GM10266 (cell line): ENCODE measurements at regions not wholly inside any gene's neighbourhood (a gene's known extent, or its start where the extent isn't known, plus 50 kb on each side); places are given as distances from the start of the nearest gene placed in this dataset.

Experiments
- DNase-seq: peaks from one replicate; pipeline ENCODE4 v3.0.0; 2012; ENCODE audit errors: extremely low spot score
- CTCF ChIP-seq: IDR thresholded peaks from 2 replicates; pipeline ENCODE4 v1.5.1; 2012; ENCODE audit warnings: mild to moderate bottlenecking, low read depth; ENCODE audit not compliant: control insufficient read depth, insufficient read depth; ENCODE audit errors: missing control alignments

- no peak for TF ChIP-seq CTCF
- peak; percentile 37 for DNase-seq
Measured at GRCh38 chr11:86176165-86176884, 68.2 kb upstream of the EED start.

- no peak for DNase-seq
- TF ChIP-seq CTCF: no peak
Measured at GRCh38 chr11:86175626-86176025, 68.9 kb upstream of the EED start.

GRCh38 chr11:86175191-86175590 is 69.4 kb upstream of the EED start:
- no peak for TF ChIP-seq CTCF
- no peak for DNase-seq

GRCh38 chr11:86174101-86175046 is 70.2 kb upstream of the EED start:
- no peak for DNase-seq
- TF ChIP-seq CTCF: no peak

- no peak for DNase-seq
- TF ChIP-seq CTCF: no peak
Measured at GRCh38 chr11:86172894-86173293, 71.7 kb upstream of the EED start.

GRCh38 chr11:86171627-86172026 is 72.9 kb upstream of the EED start:
- TF ChIP-seq CTCF: no peak
- no peak for DNase-seq
